WTC11 (cell line): ENCODE measurements at regions not wholly inside any gene's neighbourhood (a gene's known extent, or its start where the extent isn't known, plus 50 kb on each side); places are given as distances from the start of the nearest gene placed in this dataset.

Experiments used
- ATAC-seq: fragments of 200-7000 bp; cut with Tn5 transposase; 2 replicates; pipeline ENCODE4 v1.10.0; 2021; ENCODE audit warnings: mild to moderate bottlenecking, moderate library complexity
- CTCF ChIA-PET: fragments of 300-600 bp; sonication (Branson Sonifier 250); formaldehyde crosslinking; loops from one replicate; lab custom pipeline; 2021; ENCODE audit warnings: antibody characterized with exemption; lab: Charles Lee
- POLR2A ChIA-PET: fragments of 350-600 bp; sonication (Branson Sonifier 250); formaldehyde crosslinking; loops from one replicate; lab custom pipeline; 2021; ENCODE audit warnings: antibody characterized with exemption; lab: Charles Lee
- DNase-seq: peaks from one replicate; pipeline ENCODE4 v3.0.0; 2021; ENCODE audit warnings: low spot score
- H3K27ac Mint-ChIP-seq: 2 replicates; pipeline ENCODE4 v1.8.0; 2021; ENCODE audit warnings: mixed read lengths
- H3K27me3 Mint-ChIP-seq: 2 replicates; pipeline ENCODE4 v1.8.0; 2021; ENCODE audit warnings: low read depth, mild to moderate bottlenecking, moderate library complexity, mixed read lengths
- H3K36me3 Mint-ChIP-seq: 2 replicates; pipeline ENCODE4 v1.8.0; 2021; ENCODE audit warnings: mixed read lengths
- H3K4me1 Mint-ChIP-seq: 2 replicates; pipeline ENCODE4 v1.8.0; 2022; ENCODE audit warnings: mixed read lengths
- H3K4me3 Mint-ChIP-seq: 2 replicates; pipeline ENCODE4 v1.8.0; 2021; ENCODE audit warnings: mild to moderate bottlenecking, moderate library complexity, mixed read lengths
- H3K9me3 Mint-ChIP-seq: 2 replicates; pipeline ENCODE4 v1.8.0; 2021; ENCODE audit warnings: mixed read lengths
- ARID4B ChIP-seq: sonication (generic); formaldehyde crosslinking; IDR thresholded peaks from 2 replicates; pipeline ENCODE4 v1.8.0; 2023; ENCODE audit warnings: missing genetic modification reagents, mild to moderate bottlenecking, borderline replicate concordance
- ATF1 ChIP-seq: sonication (generic); formaldehyde crosslinking; IDR thresholded peaks from 2 replicates; pipeline ENCODE4 v1.8.1; 2023; ENCODE audit warnings: mild to moderate bottlenecking, moderate library complexity, missing genetic modification reagents
- ELF4 ChIP-seq: sonication (generic); formaldehyde crosslinking; IDR thresholded peaks from 2 replicates; pipeline ENCODE4 v1.8.1; 2022; ENCODE audit warnings: low read depth, mild to moderate bottlenecking, moderate library complexity, missing genetic modification reagents
- EMX1 ChIP-seq: fragments of 250-450 bp; sonication (Bioruptor Pico); IDR thresholded peaks from 2 replicates; pipeline ENCODE4 v1.8.0; 2021; ENCODE audit warnings: mild to moderate bottlenecking
- GTF2I ChIP-seq: fragments of 250-450 bp; sonication (Bioruptor Pico); conservative IDR thresholded peaks from 2 replicates; pipeline ENCODE4 v1.4.0; 2021; ENCODE audit warnings: mild to moderate bottlenecking
- IRF1 ChIP-seq: sonication (generic); formaldehyde crosslinking; IDR thresholded peaks from 2 replicates; pipeline ENCODE4 v1.8.0; 2023; ENCODE audit warnings: missing genetic modification reagents
- MLX ChIP-seq: sonication (generic); formaldehyde crosslinking; IDR thresholded peaks from 2 replicates; pipeline ENCODE4 v1.8.1; 2023; ENCODE audit warnings: mild to moderate bottlenecking, missing genetic modification reagents, moderate library complexity
- MYBL2 ChIP-seq: sonication (generic); formaldehyde crosslinking; IDR thresholded peaks from 2 replicates; pipeline ENCODE4 v1.8.1; 2023; ENCODE audit warnings: mild to moderate bottlenecking, moderate library complexity, missing genetic modification reagents
- NFYB ChIP-seq: sonication (generic); formaldehyde crosslinking; conservative IDR thresholded peaks from 2 replicates; pipeline ENCODE4 v1.8.0; 2022; ENCODE audit warnings: low read depth, missing genetic modification reagents
- NR1H2 ChIP-seq: sonication (generic); formaldehyde crosslinking; IDR thresholded peaks from 2 replicates; pipeline ENCODE4 v1.9.0; 2021; ENCODE audit warnings: mild to moderate bottlenecking, moderate library complexity, missing genetic modification reagents
- NR2C2 ChIP-seq: sonication (generic); formaldehyde crosslinking; IDR thresholded peaks from 2 replicates; pipeline ENCODE4 v1.8.0; 2022; ENCODE audit warnings: mild to moderate bottlenecking, missing genetic modification reagents
- NR3C1 ChIP-seq: sonication (generic); formaldehyde crosslinking; conservative IDR thresholded peaks from 2 replicates; pipeline ENCODE4 v1.8.1; 2023; ENCODE audit warnings: low read depth, mild to moderate bottlenecking, missing genetic modification reagents
- RORB ChIP-seq: fragments of 250-450 bp; sonication (Bioruptor Pico); IDR thresholded peaks from 2 replicates; pipeline ENCODE4 v1.9.0; 2021; ENCODE audit warnings: mild to moderate bottlenecking
- SMAD4 ChIP-seq: sonication (generic); formaldehyde crosslinking; IDR thresholded peaks from 2 replicates; pipeline ENCODE4 v1.8.0; 2022; ENCODE audit warnings: mild to moderate bottlenecking, missing genetic modification reagents
- SP1 ChIP-seq: sonication (generic); formaldehyde crosslinking; conservative IDR thresholded peaks from 2 replicates; pipeline ENCODE4 v1.8.1; 2022; ENCODE audit warnings: missing genetic modification reagents
- TCF7 ChIP-seq: sonication (generic); formaldehyde crosslinking; IDR thresholded peaks from 2 replicates; pipeline ENCODE4 v1.8.0; 2022; ENCODE audit warnings: mild to moderate bottlenecking, low read depth, missing genetic modification reagents, moderate library complexity
- ZBTB21 ChIP-seq: sonication (generic); formaldehyde crosslinking; IDR thresholded peaks from 2 replicates; pipeline ENCODE4 v1.8.1; 2023; ENCODE audit warnings: mild to moderate bottlenecking, missing genetic modification reagents, borderline replicate concordance
- ZNF219 ChIP-seq: sonication (generic); formaldehyde crosslinking; IDR thresholded peaks from 2 replicates; pipeline ENCODE4 v1.8.0; 2023; ENCODE audit warnings: missing genetic modification reagents, mild to moderate bottlenecking, borderline replicate concordance
- ZNF232 ChIP-seq: sonication (generic); formaldehyde crosslinking; IDR thresholded peaks from 2 replicates; pipeline ENCODE4 v1.8.0; 2022; ENCODE audit warnings: mild to moderate bottlenecking, missing genetic modification reagents
- ZNF281 ChIP-seq: sonication (generic); formaldehyde crosslinking; IDR thresholded peaks from 2 replicates; pipeline ENCODE4 v1.8.0; 2023; ENCODE audit warnings: mild to moderate bottlenecking, missing genetic modification reagents
- ZNF512 ChIP-seq: sonication (generic); formaldehyde crosslinking; IDR thresholded peaks from 2 replicates; pipeline ENCODE4 v1.8.1; 2022; ENCODE audit warnings: missing genetic modification reagents, borderline replicate concordance
- ZNF671 ChIP-seq: fragments of 250-450 bp; sonication (Bioruptor Pico); IDR thresholded peaks from 2 replicates; pipeline ENCODE4 v1.8.0; 2021; ENCODE audit warnings: mild to moderate bottlenecking

GRCh38 chr5:2569774-2570542 is 181.5 kb downstream of the IRX2 start (continued):
- TF ChIP-seq NFYB (CRISPR knock-in tag) (no peak), ARID4B (CRISPR knock-in tag) (no peak), ZNF219 (CRISPR knock-in tag) (no peak), NR2C2 (CRISPR knock-in tag) (no peak), MLX (no peak)

- Mint-ChIP-seq H3K27me3 (peaks cover 23% of the 10 kb centered on the region), H3K27ac (no peak overlapping the region), H3K4me3 (no peak overlapping the region), H3K9me3 (peaks cover 12% of the 10 kb centered on the region; the same call in 1 of the 2 replicates), H3K36me3 (no peaks in the 10 kb centered on the region), H3K4me1 (peaks cover 25% of the 10 kb centered on the region)
- DNase-seq (no peak), ATAC-seq (no peak)
- POLR2A ChIA-PET, result no interaction called here
- CTCF ChIA-PET, result no interaction called here
- no peak for TF ChIP-seq ZNF512 (CRISPR knock-in tag)
- no peak for TF ChIP-seq RORB (CRISPR knock-in tag)
- TF ChIP-seq EMX1 (CRISPR knock-in tag), result no peak
- no peak for TF ChIP-seq TCF7 (CRISPR knock-in tag)
- TF ChIP-seq ZBTB21 (CRISPR knock-in tag), result no peak
- no peak for TF ChIP-seq IRF1 (CRISPR knock-in tag)
- TF ChIP-seq NR3C1 (CRISPR knock-in tag), result no peak
- no peak for TF ChIP-seq SMAD4 (CRISPR knock-in tag)
- TF ChIP-seq NR1H2, result no peak
- TF ChIP-seq SP1 (CRISPR knock-in tag), result no peak
- TF ChIP-seq ZNF219 (CRISPR knock-in tag), result no peak
These were observed 182.3 kb downstream of the IRX2 start for GRCh38 chr5:2569176-2569575.

DNA sequence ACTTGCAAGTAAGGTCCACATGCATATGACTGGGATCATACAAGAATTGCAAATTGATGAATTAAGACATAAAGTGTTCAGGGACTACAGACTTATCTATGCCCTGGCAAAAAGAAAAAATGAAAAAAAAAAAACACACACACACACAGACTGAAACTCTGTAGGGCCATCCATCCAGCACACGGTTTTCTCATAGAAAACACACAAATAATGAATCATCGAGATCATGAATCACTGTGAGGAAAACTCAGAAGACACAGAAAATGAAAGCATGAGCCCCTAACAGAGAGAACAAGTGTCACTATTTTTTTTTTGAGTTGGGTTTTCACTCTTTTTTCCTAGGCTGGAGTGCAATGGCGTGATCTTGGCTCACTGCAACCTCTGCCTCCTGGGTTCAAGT is 185.2 kb downstream of the IRX2 start:
- Mint-ChIP-seq H3K9me3 (peaks cover 12% of the 10 kb centered on the region; the same call in 1 of the 2 replicates), H3K4me3 (no peak overlapping the region), H3K36me3 (no peaks in the 10 kb centered on the region), H3K27ac (no peak overlapping the region), H3K27me3 (peaks cover 23% of the 10 kb centered on the region), H3K4me1 (peaks cover 14% of the 10 kb centered on the region)
- DNase-seq (no peak), ATAC-seq (no peak)
- ChIA-PET POLR2A (no interaction called here), CTCF (no interaction called here)
- TF ChIP-seq MYBL2 (no peak), ZNF281 (CRISPR knock-in tag) (no peak), ZNF671 (no peak), TCF7 (CRISPR knock-in tag) (no peak), ATF1 (CRISPR knock-in tag) (no peak), ZNF232 (CRISPR knock-in tag) (no peak), ELF4 (CRISPR knock-in tag) (no peak), ZNF512 (CRISPR knock-in tag) (no peak), GTF2I (CRISPR knock-in tag) (no peak)
